ENCODE measurements at regions not wholly inside any gene's neighbourhood (a gene's known extent, or its start where the extent isn't known, plus 50 kb on each side); places are given as distances from the start of the nearest gene placed in this dataset.

DNA sequence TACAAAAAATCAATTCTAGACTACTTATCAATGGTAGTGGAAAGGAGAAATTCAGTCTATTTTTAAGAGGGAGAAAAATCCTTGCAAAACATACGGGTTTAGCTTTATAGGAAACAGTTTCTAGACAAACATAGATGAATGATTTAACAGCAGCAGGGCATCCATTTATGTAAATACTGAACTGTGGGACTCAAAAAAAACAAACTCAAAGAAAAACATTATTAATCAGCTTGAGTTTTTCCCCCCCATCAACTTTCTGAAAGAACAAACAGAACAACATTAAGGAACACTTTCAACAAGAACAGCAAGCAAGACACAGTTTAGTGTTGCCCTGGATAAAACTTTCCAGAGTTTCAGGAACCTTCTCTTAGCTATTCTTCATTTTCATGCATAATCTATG, 147.3 kb upstream of the KCNK2 start:
- no peak for DNase-seq

DNA sequence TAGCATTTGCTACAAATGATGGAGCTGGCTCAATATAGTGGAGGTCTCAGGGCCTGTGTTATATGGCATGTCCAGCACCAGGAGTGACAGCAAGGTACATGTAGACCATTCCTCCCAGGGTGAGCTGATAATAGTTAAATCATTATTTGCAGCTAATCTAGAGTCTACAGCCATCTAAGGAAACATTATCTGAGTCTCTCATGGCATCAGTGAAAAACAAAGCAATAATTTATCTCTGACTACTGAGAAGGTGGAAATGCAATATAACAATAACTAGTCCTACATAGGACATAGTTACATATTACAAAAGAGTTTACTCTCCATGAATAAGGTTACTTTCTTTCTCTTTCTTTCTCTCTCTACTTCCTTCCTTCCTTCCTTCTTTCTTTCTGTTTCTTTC, 143.4 kb upstream of the KCNK2 start:
- no peak for DNase-seq

DNA sequence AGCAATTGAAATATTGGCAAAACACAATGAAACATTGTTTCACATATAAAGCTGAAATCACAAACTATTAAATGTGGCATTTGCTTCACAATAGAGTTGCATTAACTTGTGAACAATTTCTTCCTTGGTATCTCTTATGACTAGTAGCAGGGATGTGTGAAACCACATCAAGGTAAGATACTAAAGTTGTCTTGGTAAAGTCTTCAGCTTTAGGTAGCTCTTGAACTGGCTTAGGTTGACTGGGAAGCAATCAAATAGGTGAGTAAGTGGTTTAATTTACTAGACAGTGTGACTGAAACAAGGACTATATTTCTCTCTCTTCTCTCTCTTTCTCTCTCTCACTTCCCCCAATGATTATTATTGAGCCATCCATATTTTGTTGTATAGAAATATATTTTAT, 141.5 kb upstream of the KCNK2 start:
- DNase-seq: no peak

DNA sequence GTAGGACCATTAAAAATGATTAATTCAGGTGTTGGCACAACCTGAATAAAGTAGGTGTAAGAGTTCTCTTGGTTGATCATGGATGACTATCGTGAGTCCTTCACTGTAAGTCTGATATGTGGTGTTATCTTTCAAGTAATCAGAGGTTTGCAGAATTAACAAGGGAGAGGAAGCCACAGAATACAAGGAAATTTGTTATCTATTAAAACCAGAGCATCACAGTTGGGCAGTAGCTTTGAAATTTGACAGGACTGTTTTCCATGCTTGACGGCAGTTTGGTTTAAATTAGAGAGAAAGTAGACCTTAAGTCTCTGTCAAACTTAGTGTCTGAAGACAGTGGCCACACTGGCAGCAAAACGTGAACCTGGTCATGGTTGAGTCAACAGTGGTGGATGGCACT, 139.5 kb upstream of the KCNK2 start:
- no peak for DNase-seq

DNA sequence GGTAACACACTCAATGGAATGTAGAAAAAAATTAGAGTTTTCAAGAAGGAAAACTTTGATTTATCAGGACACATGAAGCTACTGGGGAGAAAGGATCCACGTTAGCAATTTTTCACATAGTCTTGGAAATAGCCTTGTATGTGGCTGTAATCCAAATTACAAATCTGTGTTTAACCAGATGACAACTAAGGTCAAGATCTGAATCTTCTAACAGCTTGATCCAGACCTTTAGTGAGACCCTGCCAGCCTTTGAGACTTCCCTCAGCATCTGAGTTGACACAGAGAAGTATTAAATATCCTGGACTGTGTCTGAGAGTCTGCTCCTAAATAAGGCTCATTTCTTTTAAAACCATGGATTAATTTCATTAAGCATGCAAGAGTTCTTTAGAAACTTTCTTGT, 135.9 kb upstream of the KCNK2 start:
- DNase-seq: no peak

DNA sequence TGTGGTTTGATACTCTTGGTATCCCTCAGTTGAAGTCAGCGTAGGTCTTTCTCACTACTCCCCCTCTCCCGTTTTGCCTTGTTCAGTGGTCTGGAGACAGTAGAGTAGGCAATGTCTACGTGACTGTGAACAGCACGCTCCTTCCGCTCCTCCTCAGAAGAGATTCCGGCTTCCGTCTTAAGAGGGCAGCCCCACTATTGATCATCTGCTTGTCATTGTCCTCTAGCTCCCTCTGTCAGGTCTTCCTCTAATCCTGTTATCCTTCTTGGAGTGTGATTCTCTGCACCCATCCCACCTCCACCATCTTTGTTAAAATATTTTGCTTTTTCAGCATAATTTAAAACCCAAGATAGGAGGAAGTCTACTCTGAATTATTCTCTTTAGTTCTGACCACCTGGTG, 129.9 kb upstream of the KCNK2 start:
- DNase-seq: no peak

DNA sequence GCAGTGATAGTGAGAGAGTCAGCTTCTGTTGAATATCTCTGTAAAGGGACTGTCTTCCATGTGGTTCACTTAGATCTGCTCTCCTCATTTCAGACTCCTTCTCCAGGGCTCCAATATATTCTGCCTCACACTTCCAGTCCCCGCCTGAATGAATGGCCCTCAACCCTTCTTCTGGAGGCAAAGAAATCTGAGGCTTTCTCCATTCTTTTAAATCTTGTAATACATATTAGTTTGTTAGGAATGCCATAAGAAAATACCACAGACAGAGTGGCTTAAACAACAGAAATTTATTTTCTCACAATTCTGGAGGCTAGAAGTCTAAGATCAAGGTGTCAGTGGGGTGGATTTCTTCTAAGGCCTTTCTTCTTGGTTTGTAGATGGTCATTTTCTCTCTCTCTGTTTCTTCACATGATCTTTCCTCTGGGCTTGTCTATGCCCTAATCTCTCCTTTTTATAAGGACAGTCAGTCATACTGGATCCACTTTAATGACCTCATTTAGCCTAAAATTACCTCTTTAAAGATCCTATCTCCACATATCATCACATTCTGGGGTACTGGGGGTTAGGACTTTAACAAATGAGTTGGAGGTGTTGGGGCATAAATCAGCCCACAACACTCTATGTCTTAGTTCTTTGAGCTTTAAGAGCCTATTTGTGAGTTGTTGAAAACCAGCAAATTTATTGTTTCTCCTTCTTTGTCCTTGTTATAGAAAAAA, 128.5 kb upstream of the KCNK2 start:
- DNase-seq: no peak

DNA sequence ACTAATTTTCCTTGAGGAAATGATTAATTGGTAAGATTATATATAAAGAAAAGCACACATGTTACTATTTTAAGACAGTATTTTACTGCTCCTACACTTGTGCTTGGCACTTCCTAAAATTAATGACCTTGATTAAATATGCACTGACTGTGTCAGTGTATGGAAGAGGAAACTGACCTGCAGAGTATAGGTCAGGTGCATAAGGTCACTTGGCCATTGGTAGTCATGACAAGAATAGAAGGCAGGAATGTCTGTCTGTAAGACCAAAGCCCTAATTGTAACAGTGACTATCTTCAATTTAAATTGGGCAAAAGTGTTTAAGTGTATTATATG, 128.0 kb upstream of the KCNK2 start:
- DNase-seq: no peak

DNA sequence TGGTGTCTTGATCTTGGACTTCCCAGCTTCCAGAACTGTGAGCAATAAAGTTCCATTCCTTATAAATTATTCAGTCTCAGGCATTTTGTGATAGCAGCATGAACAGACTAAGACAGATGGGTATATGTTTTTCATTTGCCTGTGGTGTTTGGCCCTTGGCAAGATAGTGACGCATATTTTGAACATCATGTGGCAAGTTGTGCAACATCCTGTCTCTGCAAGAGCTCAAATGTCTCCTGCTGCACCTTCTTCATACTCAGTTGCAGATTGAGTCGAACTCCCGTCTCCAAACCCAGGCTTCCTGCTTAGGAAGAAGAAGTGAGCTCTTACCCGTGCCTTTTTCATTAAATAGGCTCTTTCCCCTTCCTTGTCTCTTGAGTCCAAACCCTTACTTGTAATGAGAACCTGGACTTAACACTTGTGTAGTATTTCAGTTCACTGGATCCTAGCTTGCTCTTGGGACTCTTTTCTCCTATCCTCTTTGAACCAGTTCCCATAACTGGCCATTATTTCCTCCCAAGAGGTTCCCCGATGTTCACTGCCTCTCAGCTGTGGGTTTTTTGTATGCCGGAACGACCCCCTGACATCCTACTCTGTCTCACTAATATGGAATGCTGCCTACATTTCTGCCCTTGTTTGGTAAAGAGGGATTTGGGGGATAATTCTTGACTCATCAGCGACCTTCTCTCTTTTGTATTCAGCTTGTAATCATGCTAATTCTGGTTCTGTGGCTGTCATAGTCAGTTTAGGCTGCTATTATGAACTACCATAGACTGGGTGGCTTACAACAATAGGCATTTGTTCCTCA, 125.0 kb upstream of the KCNK2 start:
- peak; percentile 49 for DNase-seq

DNA sequence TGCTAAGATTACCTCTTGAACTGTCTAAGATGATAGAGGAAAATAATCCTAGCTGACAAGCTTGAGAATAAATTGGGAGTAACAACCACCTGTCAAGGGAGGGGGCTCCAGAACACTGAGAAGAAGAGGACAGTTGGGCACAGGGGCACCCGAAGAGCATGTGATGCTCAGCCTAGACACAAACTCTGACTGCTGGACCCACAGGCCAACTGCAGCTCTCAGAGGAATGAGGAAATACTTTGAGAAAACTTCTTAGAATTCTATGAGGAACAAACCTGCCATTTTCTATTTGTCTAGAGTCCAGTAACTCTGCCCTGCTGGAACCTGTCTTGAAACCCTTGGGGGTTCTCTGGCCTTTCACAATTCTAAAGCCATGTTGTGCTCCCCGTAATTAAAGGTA, 124.1 kb upstream of the KCNK2 start:
- no peak for DNase-seq

DNA sequence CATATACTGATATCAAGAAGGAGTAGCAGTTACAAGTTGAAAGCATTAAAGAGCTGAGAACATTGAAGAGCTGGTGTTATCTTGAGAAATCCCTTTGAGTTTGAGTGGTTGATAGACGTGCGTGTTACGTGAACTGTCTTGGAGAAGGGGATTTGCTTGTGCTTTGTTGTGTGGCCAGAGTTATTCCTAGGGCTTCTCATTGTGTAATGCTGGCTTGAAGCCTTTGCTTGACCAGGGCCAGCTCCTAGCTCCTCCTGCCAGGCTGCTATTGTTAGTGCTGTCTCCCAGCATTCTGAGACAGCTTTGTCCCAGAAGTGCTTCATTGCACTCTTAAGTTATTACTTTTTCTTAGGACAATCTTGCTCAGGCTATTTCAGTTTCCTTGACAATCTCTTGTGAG, 116.2 kb upstream of the KCNK2 start:
- no peak for DNase-seq

DNA sequence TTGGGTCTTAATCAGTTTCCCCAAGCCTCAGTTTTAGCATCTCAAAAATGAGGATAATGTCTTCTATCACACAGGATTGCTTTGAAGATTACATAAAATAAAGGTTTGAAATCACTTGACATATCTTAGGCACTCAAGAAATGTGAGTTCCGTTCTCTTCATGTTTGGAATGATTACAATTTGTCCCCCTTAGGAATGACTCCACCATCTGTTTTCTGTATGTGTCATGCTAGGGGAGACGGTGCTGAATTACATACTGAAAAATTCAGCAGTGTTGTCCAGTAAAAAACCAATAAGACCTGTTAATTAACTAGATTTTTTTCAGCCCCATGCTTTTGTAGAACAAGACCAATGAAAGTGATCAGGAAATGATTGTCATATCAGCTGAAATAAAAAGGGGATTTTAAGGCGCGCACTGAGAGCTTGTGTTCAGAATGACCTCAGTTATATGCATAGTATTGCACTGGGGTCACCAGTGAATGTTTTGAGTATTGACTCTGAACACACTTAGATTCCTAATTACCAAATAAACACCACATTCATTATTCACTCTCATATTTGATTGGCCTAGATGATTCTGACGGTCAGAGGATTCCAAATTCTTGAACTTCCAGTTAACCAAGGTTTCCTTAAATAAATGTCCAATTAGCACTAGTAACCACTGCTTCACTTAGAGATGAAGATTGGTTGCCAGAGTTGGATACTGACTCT, 114.5 kb upstream of the KCNK2 start:
- DNase-seq: no peak

DNA sequence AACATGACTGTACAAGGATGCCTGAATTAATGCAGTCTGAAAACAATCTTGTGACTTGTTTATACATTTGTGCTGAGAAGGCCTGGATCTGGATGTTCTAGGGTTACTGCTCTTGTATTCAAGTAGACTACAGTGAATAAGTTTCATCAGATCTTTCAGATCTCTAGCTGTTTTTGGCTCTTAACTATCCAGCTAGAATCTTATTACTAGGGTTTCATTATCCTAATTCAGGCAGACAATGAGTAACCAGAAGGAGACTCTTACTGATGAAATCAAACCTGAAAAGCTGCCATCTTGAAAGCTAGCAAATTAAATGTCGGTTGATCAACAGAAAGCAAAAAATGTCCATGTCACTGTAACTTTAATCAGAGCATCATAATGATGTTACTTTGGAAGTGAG, 112.5 kb upstream of the KCNK2 start:
- no peak for DNase-seq

DNA sequence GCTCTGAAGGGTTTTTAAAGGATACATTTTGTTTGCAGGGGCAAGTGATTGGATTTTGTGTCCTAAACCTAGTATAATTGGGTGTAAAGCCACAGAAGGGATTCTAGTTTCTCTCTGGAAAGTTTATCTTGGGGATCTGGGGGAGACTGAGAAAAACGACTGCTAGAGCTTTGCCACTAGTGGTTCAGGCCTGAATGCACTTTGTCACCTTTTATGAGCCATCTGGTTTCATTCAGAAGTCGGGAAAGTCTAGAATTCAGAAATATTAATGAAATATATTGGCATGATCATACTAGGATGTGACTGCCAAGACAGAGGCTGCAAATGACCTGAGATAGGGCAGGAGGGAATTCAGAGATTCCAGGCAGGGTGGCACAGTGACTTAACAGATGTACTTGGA, 111.5 kb upstream of the KCNK2 start:
- DNase-seq: no peak

DNA sequence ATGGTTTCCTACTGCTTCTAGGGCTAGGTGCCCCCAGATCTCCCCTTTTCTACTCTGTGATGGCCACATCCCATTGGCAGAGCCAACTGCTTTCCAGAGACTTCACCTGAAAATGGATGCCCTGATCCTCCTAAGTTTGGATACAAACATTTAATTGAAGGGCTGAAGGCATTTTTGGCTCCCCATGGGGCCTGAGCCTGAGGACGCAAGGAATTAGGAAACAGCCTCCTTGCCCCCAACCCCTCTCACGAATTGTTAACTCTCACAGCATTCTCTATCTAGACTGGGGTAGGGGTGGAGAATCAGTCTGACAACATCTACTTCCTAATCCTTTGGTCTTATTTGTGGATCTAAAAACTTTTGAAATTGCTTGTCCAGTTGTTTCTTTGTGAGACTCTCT, 108.5 kb upstream of the KCNK2 start:
- DNase-seq: no peak

DNA sequence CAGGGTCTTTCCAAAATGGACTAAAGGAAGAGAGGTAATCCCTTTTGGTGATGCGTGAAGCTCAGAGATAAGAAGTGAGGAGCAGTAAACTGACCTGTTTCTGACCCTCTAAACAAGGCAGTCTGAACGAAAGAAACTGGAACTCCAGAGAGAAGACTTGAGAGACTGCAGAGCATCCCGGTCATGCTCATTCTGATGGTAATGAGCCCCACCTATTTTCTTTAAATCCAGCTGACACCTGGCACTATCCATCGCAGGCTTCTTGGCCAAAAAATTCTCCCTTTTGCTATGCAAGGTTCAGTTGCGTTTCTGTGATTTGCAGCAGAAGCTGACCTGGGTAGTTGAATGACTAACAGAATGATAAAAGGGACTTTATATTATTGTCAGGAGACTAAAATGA, 105.9 kb upstream of the KCNK2 start:
- DNase-seq: no peak

DNA sequence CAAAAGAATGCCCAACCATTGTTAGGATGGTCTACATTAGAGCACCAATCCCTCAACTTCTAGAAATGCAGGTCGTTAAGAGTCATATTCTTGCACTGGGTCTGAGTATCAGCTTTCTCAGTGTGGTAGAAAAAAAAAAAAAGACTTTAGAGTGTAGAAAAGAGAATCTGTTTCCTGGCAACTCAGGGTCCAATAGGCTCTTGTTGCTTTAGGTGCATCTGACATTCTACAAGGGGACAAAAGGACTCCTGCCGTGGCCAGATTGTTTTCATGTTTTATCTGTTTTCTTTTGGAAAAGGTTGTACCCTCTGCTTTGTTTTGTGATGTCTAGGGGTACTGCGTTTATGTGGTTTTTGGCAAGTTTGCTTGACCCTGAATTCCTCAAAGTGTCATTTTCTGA, 105.4 kb upstream of the KCNK2 start:
- no peak for DNase-seq

DNA sequence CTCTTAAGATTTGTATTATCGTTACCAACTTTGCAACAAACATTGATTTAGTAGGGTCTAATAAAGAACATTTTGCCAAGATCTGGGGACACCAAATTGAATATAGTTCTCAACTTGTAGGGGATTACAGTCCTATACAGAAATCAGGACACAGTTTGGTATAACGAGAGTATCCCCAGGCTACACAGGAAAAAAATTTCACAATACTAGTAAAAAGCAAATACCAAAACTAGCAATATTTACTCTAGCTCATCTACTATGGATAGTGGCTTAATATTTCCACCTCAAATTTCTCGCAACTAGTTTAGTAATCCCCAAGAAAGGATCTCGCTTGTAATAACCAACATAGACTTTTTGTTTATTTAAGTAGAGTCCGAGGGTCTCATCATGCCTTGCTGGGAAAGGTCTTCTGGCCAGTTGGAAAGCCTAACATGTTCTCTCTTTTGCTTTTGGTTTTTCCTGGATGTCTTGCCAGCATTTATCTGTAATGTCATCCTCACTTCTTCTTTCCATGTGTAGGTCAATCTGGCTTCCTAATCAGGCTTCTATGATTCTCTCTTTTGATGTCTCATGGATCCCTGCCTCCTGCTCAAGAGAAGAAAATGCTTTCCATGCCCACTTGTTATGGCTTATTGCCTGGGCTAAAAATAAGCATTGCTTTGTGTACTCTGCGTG, 104.7 kb upstream of the KCNK2 start:
- DNase-seq: no peak

DNA sequence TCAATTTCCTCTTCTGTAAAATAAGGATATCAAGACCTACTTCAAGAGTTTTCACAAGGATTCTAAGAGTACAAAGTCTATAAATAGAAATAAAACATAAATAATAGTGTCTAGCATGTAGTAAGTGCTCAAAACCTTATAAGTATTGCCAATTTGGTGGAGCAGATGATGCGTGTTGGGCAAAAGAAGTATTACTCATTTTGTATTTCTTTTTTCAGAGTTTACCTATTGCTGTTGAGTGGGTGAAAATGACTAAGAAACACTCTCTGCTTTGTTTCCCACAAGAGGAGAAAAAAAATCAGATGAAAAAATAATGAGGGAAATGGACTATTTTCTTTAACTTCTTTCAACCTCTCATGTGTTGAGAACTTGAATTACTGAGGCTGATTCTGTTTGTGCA, 103.3 kb upstream of the KCNK2 start:
- DNase-seq: no peak

DNA sequence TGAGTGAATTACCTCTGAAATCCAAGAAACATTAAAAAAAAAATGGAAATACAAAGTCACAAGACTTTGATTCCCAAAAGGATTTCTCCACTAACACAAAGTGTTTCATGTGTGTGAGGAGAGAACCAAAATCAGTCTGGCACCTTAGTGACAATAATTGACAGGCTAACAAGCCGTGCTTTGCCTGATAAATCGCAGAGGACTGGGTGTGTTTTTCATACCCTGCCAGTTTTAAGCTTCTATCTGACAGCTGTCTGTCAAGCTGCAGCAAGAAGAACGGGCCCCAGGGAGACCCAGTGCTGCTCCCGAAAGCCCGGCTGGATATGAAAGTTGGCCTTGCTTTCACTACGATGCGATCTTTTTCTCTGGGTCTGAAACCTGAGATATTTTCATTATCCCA, 101.6 kb upstream of the KCNK2 start:
- no peak for DNase-seq

DNA sequence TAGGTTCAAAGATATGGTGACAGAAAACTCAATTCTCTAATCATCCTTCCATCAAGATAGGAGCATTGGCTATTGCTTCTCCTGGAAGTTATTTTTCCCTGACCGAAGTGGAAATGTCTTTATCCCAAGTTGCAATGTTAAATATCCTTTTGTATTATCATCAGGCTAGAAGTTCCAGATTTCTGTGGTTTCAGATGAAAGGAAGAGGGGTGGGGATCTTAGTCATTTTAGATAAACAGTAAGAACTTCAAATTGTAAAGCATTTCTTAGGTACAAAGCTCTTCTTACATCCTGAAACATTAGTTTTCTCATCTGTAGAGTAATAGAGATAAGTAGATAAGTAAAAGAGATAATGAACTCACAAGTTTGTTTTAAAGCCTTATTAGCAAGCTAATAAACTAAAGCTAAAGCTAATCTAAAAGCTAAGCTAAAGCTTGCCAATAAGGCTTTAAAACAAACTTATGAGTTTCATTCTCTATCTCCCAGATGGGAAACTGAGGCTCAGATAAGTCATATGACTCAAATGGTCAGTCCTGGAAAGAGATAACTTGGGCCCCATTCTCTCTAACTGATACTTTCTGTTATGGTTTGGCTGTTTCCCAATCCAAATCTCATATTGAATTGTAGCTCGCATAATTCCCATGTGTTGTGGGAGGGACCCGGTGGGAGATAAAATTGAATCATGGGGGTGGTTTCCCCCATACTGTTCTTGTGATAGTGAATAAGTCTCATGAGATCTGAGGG, 99.2 kb upstream of the KCNK2 start:
- no peak for DNase-seq

DNA sequence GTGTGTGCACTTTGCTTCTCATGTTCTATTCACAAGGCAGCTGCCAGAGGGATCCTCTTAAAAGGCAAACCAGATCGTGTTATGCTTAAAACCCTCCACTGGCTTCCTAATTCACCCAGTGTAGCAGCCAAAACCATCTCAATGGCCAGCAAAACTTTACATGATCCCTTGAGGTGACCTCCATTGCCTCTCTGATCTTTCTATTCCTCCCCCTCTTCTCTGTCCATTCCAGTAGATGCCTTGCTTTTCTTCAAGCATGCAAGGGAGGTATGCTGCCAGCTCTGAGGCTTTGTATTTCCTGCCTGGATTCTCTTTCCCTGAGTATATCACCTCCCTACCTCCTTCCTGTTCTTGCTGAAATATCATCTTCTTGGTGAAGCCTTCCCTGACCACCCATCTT, 93.2 kb upstream of the KCNK2 start:
- DNase-seq: no peak

DNA sequence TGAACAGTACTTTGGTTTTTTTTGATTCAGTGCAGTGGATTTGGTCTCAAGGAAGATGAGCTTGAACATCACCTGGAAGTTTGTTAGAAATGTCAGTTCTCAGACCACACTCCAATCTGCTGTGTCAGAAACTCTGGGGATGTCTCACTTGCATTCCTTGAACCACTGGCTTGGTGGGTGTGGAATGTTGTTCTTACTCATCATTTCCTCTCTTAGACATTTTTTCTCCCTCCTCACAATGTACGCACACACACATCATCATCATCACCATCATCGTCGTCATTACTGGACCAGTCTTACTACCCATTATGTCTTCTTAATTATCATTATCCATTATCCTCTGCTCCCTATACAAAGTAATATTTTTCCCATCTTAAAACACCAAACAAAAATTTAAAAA, 91.9 kb upstream of the KCNK2 start:
- DNase-seq: no peak
